HCT116 (cell line): ENCODE measurements at regions not wholly inside any gene's neighbourhood (a gene's known extent, or its start where the extent isn't known, plus 50 kb on each side); places are given as distances from the start of the nearest gene placed in this dataset.

Source experiments
- EZH2 ChIP-seq: fragments of 200-600 bp; sonication (generic); IDR thresholded peaks from 2 replicates; pipeline ENCODE4 v1.6.1; 2017; ENCODE audit warnings: antibody characterized with exemption, mixed run types
- SRF ChIP-seq: IDR thresholded peaks from 2 replicates; pipeline ENCODE4 v1.6.1; 2012; ENCODE audit warnings: low read depth
- YY1 ChIP-seq: IDR thresholded peaks from 2 replicates; pipeline ENCODE4 v1.6.1; 2011; ENCODE audit warnings: low read length, low read depth, moderate library complexity, mild to moderate bottlenecking; ENCODE audit not compliant: insufficient replicate concordance; ENCODE audit errors: extremely low read depth
- TF ChIP-seq, protein P1 (sequence below), 3 experiments: fragments of 200-600 bp in 1 of 3; sonication (generic) in 1 of 3; IDR thresholded peaks in 2 of 3; conservative IDR thresholded peaks in 1 of 3; 2 replicates each; pipeline ENCODE4 v1.5.1; 2012 to 2017; ENCODE audit warnings: low read depth in 2 of 3, low read length in 2 of 3, antibody characterized with exemption in 1 of 3, borderline replicate concordance in 1 of 3, control low read depth in 1 of 3, mild to moderate bottlenecking in 1 of 3, mixed read lengths in 1 of 3, mixed run types in 1 of 3, moderate library complexity in 1 of 3; ENCODE audit not compliant: insufficient read depth in 1 of 3

DNA sequence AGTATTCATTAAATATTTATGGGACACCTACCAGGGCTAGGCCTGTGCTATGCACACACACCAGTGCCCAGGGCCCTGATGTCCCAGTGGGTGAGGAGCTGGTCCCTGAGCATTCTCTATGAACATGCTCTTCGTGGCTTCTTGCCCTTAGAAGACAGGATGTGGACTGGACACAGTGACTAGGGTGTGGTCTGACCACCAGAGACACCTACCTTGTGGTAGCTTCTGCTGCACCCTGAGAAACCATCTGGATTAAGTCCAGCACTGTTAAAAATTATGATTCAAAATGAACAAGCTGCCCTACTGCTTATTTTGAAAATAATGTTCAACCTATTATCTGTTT is 112.9 kb upstream of the RPS6KA2 start:
- TF ChIP-seq, protein P1, sequence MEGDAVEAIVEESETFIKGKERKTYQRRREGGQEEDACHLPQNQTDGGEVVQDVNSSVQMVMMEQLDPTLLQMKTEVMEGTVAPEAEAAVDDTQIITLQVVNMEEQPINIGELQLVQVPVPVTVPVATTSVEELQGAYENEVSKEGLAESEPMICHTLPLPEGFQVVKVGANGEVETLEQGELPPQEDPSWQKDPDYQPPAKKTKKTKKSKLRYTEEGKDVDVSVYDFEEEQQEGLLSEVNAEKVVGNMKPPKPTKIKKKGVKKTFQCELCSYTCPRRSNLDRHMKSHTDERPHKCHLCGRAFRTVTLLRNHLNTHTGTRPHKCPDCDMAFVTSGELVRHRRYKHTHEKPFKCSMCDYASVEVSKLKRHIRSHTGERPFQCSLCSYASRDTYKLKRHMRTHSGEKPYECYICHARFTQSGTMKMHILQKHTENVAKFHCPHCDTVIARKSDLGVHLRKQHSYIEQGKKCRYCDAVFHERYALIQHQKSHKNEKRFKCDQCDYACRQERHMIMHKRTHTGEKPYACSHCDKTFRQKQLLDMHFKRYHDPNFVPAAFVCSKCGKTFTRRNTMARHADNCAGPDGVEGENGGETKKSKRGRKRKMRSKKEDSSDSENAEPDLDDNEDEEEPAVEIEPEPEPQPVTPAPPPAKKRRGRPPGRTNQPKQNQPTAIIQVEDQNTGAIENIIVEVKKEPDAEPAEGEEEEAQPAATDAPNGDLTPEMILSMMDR (IDR thresholded peaks at IDR 0.05 in 2 of 3, conservative IDR thresholded peaks at IDR 0.05 in 1 of 3; ENCODE audit: borderline replicate concordance in 1 of 3, insufficient read depth in 1 of 3, low read depth in 2 of 3, low read length in 2 of 3), result no peak
- no peak for TF ChIP-seq YY1
- TF ChIP-seq EZH2, result no peak
- TF ChIP-seq SRF, result no peak
